ENCODE measurements at regions not wholly inside any gene's neighbourhood (a gene's known extent, or its start where the extent isn't known, plus 50 kb on each side); places are given as distances from the start of the nearest gene placed in this dataset.

DNA sequence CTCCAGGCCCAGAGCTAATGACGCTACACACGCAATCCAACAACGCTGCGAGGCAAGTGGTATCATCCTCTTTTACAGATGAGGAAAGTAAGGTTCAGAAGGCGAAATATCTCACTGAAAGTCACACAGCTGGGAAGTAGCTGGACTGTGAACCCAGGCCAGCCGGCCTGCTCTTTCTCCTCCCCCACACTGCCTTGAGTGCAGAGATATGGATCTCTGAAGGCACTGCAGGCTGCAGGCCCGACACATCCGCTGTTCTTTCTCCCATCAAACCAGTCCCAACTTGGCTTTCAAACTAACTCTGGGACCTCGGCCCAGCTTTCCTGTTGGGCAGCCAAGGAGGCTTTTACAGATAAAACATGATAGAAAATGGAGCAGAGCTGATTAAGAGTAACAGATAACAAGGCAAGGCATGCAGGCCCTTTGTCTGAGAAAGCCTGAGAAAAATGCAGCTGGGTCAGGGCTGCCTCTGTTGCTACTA lies 64.0 kb upstream of the PTPRJ start:
- TF ChIP-seq CTCF (IDR thresholded peaks at IDR 0.05; ENCODE audit: borderline replicate concordance, control extremely low read depth, extremely low read depth, insufficient read depth, missing control alignments) = no peak
- no peak for DNase-seq (ENCODE audit: low spot score)
- in situ Hi-C loops (cut with MboI; ENCODE audit: low sequenced_read_pairs, unreplicated experiment) = no loop called here

DNA sequence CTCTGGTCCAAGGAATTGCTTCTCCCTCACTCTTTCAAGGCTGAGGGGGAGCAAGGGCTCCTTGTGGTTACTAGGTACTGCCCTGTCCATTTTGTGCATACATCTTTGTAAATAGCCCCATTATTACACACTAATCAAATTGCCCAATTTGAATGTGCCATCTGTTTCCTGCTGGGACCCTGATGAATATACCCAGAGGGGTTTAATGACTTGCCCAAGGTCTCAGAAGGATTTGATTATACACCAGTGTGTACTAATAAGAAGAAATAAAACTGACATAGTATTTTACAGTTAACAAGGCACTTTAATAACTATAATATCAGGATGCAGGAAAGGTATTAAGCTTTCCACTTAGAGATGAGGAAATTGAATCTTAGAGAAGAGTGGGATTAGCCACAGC lies 64.6 kb upstream of the PTPRJ start:
- TF ChIP-seq CTCF (IDR thresholded peaks at IDR 0.05; ENCODE audit: borderline replicate concordance, control extremely low read depth, extremely low read depth, insufficient read depth, missing control alignments) = no peak
- DNase-seq (ENCODE audit: low spot score) = no peak
- in situ Hi-C loops (cut with MboI; ENCODE audit: low sequenced_read_pairs, unreplicated experiment) = no loop called here

DNA sequence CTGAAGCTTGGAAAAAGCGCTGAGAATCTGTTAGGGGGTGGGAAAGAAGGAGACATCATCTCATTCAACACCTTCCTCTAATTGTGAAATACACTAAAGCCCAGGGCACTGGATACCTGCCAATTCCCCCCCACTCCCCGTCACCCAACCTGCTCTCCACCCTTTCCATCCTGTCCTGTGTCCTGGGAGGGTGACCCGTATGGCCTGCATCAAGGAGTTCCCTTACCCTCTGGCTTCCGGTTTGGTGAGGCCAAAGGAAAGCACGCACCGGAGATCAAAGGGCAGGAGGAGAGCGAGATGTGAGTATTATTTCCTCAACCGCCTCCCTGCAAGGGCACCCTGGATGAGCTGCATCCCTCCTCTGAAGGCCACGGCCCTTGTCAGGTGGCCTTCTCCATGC lies 65.0 kb upstream of the PTPRJ start:
- in situ Hi-C loops (cut with MboI; ENCODE audit: low sequenced_read_pairs, unreplicated experiment) = no loop called here
- no peak for DNase-seq (ENCODE audit: low spot score)
- TF ChIP-seq CTCF (IDR thresholded peaks at IDR 0.05; ENCODE audit: borderline replicate concordance, control extremely low read depth, extremely low read depth, insufficient read depth, missing control alignments) = no peak

DNA sequence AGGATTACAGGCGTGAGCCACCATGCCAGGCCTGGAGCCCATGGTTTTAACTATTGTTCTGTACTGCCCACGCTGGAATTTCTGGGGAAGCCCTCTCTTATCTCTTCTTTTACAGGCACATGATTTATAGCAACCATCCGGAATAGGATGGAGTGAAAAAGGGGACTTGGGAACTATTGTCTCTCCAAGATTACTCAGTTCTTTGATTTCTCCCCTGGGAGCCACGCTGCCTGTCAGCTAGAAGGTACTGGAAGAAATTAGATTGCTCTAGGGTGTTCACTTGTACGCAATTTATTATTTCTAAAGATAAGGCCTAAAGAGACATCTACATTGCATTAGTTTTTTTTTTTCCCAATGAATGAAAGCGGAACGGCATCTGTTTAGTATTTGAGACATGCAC lies 65.6 kb upstream of the PTPRJ start:
- no peak for TF ChIP-seq CTCF (IDR thresholded peaks at IDR 0.05; ENCODE audit: borderline replicate concordance, control extremely low read depth, extremely low read depth, insufficient read depth, missing control alignments)
- DNase-seq (ENCODE audit: low spot score) = no peak
- in situ Hi-C loops (cut with MboI; ENCODE audit: low sequenced_read_pairs, unreplicated experiment) = no loop called here

GRCh38 chr11:47913529-47914244 lies 65.5 kb upstream of the NUP160 start:
- TF ChIP-seq CTCF (IDR thresholded peaks at IDR 0.05; ENCODE audit: borderline replicate concordance, control extremely low read depth, extremely low read depth, insufficient read depth, missing control alignments) = no peak
- in situ Hi-C loops (cut with MboI; ENCODE audit: low sequenced_read_pairs, unreplicated experiment) = no loop called here
- DNase-seq (ENCODE audit: low spot score) = no peak

- no peak for TF ChIP-seq CTCF (IDR thresholded peaks at IDR 0.05; ENCODE audit: borderline replicate concordance, control extremely low read depth, extremely low read depth, insufficient read depth, missing control alignments)
- in situ Hi-C loops (cut with MboI; ENCODE audit: low sequenced_read_pairs, unreplicated experiment) = no loop called here
- DNase-seq (ENCODE audit: low spot score) = no peak
Measured at GRCh38 chr11:47912843-47913437, 64.8 kb upstream of the NUP160 start.
